Panc1 (cell line): ENCODE measurements at regions not wholly inside any gene's neighbourhood (a gene's known extent, or its start where the extent isn't known, plus 50 kb on each side); places are given as distances from the start of the nearest gene placed in this dataset.

Source experiments
- CTCF ChIP-seq: fragments of 450-650 bp; IDR thresholded peaks from 2 replicates; pipeline ENCODE4 v1.5.1; 2017; ENCODE audit warnings: mild to moderate bottlenecking
- TF ChIP-seq, protein P1 (sequence below), 2 experiments: IDR thresholded peaks; 2 replicates each; pipeline ENCODE4 v1.6.1; 2011 to 2012; ENCODE audit warnings: low read depth in 2 of 2, control low read depth in 1 of 2, low read length in 1 of 2, mild to moderate bottlenecking in 1 of 2, moderate library complexity in 1 of 2; ENCODE audit not compliant: insufficient read depth in 1 of 2

DNA sequence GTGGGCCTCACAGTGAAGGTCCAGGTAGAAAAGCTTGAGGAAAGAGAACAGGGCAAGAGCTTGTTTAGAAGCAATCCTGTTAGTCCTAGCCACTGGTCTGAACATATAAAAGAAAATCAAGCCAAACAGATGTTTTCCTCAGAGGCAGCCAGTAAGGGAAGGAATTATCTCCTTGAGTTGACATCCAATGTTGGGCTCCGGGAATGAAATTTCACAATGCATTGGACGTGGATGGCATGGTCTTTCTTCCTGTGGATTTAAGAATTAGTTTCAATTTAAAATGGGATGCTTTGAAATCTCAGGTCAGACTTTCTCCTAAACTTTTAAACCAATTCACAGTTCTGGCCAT lies 92.1 kb downstream of the ACKR3 start:
- no peak for TF ChIP-seq CTCF
- TF ChIP-seq, protein P1, sequence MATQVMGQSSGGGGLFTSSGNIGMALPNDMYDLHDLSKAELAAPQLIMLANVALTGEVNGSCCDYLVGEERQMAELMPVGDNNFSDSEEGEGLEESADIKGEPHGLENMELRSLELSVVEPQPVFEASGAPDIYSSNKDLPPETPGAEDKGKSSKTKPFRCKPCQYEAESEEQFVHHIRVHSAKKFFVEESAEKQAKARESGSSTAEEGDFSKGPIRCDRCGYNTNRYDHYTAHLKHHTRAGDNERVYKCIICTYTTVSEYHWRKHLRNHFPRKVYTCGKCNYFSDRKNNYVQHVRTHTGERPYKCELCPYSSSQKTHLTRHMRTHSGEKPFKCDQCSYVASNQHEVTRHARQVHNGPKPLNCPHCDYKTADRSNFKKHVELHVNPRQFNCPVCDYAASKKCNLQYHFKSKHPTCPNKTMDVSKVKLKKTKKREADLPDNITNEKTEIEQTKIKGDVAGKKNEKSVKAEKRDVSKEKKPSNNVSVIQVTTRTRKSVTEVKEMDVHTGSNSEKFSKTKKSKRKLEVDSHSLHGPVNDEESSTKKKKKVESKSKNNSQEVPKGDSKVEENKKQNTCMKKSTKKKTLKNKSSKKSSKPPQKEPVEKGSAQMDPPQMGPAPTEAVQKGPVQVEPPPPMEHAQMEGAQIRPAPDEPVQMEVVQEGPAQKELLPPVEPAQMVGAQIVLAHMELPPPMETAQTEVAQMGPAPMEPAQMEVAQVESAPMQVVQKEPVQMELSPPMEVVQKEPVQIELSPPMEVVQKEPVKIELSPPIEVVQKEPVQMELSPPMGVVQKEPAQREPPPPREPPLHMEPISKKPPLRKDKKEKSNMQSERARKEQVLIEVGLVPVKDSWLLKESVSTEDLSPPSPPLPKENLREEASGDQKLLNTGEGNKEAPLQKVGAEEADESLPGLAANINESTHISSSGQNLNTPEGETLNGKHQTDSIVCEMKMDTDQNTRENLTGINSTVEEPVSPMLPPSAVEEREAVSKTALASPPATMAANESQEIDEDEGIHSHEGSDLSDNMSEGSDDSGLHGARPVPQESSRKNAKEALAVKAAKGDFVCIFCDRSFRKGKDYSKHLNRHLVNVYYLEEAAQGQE (IDR thresholded peaks at IDR 0.05; ENCODE audit: insufficient read depth in 1 of 2, low read depth in 2 of 2, low read length in 1 of 2): no peak
